22Rv1 (cell line): ENCODE measurements at regions not wholly inside any gene's neighbourhood (a gene's known extent, or its start where the extent isn't known, plus 50 kb on each side); places are given as distances from the start of the nearest gene placed in this dataset.

Experiments
- H3K27ac ChIP-seq: fragments of 450-650 bp; 2 replicates; pipeline ENCODE4 v1.5.1; 2017
- CTCF ChIP-seq: fragments of 450-650 bp; IDR thresholded peaks from 2 replicates; pipeline ENCODE4 v1.5.1; 2017; ENCODE audit warnings: mild to moderate bottlenecking
- ZFX ChIP-seq: fragments of 450-650 bp; IDR thresholded peaks from 2 replicates; pipeline ENCODE4 v1.6.1; 2017; ENCODE audit warnings: antibody characterized with exemption, borderline replicate concordance

- no peak for TF ChIP-seq ZFX
- TF ChIP-seq CTCF = no peak
- H3K27ac ChIP-seq = no peak overlapping the region
Measured at GRCh38 chr7:16357474-16357873, 63.9 kb downstream of the CRPPA start.

- no peak overlapping the region for H3K27ac ChIP-seq
- TF ChIP-seq CTCF (no peak), ZFX (no peak)
Measured at GRCh38 chr7:16356301-16356958, 64.9 kb downstream of the CRPPA start.

- TF ChIP-seq CTCF = no peak
- TF ChIP-seq ZFX = no peak
Measured at GRCh38 chr7:16354573-16354972, 66.8 kb downstream of the CRPPA start.

GRCh38 chr7:16353226-16353625, 68.1 kb downstream of the CRPPA start:
- TF ChIP-seq CTCF = no peak
- H3K27ac ChIP-seq = no peak overlapping the region

More at GRCh38 chr7:16354573-16354972, 66.8 kb downstream of the CRPPA start:
- no peak overlapping the region for H3K27ac ChIP-seq

- TF ChIP-seq ZFX (no peak), CTCF (no peak)
- no peak overlapping the region for H3K27ac ChIP-seq
Measured at GRCh38 chr7:16350634-16351033, 70.7 kb downstream of the CRPPA start.

- no peak for TF ChIP-seq CTCF
- no peak for TF ChIP-seq ZFX
- H3K27ac ChIP-seq = no peak overlapping the region
Measured at GRCh38 chr7:16348251-16348650, 73.1 kb downstream of the CRPPA start.

- H3K27ac ChIP-seq = no peak overlapping the region
- TF ChIP-seq CTCF = no peak
- TF ChIP-seq ZFX = no peak
Measured at GRCh38 chr7:16347827-16348192, 73.5 kb downstream of the CRPPA start.
